Suprapubic skin (tissue), 3 donors: ENCODE measurements at regions not wholly inside any gene's neighbourhood (a gene's known extent, or its start where the extent isn't known, plus 50 kb on each side); places are given as distances from the start of the nearest gene placed in this dataset.

Experiments used
- POLR2A ChIP-seq, 2 donors: fragments of 450-650 bp; IDR thresholded peaks; one replicate each; pipeline ENCODE4 v1.6.1; 2017; ENCODE audit warnings: antibody characterized with exemption in 2 of 2, mild to moderate bottlenecking in 2 of 2, moderate library complexity in 2 of 2
- TF ChIP-seq, protein P1 (sequence below), 2 donors: fragments of 200-600 bp in 1 of 2; fragments of 450-650 bp in 1 of 2; sonication (generic) in 1 of 2; IDR thresholded peaks; one replicate each; pipeline ENCODE4 v1.5.1; 2016 to 2019; ENCODE audit warnings: antibody characterized with exemption in 2 of 2, mild to moderate bottlenecking in 1 of 2, moderate library complexity in 1 of 2

DNA sequence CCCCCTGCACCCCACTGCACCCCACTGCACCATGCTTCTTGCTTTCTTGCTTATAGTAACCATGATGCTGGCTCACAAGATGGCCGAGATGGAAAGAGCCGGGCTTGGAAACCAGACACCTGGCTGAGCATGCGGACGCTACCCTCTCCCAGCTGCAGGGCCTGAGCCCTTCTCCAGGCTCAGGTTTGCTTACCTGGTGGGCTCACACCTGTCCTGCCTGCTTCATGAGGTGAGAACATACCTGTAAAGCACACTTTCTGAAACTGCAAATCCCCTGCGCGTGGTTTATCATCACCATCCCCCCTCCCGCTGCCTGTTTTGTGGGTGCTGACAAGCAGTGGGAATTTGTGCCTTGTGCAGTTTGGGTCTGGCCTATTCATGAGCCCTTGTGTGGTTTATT lies 302.7 kb downstream of the GLRX3 start:
- no peak for TF ChIP-seq POLR2A (IDR thresholded peaks at IDR 0.05)
- TF ChIP-seq, protein P1, sequence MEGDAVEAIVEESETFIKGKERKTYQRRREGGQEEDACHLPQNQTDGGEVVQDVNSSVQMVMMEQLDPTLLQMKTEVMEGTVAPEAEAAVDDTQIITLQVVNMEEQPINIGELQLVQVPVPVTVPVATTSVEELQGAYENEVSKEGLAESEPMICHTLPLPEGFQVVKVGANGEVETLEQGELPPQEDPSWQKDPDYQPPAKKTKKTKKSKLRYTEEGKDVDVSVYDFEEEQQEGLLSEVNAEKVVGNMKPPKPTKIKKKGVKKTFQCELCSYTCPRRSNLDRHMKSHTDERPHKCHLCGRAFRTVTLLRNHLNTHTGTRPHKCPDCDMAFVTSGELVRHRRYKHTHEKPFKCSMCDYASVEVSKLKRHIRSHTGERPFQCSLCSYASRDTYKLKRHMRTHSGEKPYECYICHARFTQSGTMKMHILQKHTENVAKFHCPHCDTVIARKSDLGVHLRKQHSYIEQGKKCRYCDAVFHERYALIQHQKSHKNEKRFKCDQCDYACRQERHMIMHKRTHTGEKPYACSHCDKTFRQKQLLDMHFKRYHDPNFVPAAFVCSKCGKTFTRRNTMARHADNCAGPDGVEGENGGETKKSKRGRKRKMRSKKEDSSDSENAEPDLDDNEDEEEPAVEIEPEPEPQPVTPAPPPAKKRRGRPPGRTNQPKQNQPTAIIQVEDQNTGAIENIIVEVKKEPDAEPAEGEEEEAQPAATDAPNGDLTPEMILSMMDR (IDR thresholded peaks at IDR 0.05) = no peak
